GM23248 (cell line): ENCODE measurements at regions not wholly inside any gene's neighbourhood (a gene's known extent, or its start where the extent isn't known, plus 50 kb on each side); places are given as distances from the start of the nearest gene placed in this dataset.

Experiments used
- DNase-seq: peaks from one replicate; pipeline ENCODE4 v3.0.0-alpha.2; 2015
- H2AFZ ChIP-seq: fragments of 200-600 bp; sonication (generic); 2 replicates; pipeline ENCODE4 v1.6.1; 2016; ENCODE audit warnings: antibody characterized with exemption
- H3F3A ChIP-seq: fragments of 200-600 bp; sonication (generic); 2 replicates; pipeline ENCODE4 v1.6.1; 2016; ENCODE audit warnings: mild to moderate bottlenecking, antibody characterized with exemption, mixed run types; ENCODE audit not compliant: insufficient read depth
- H3K27ac ChIP-seq: fragments of 200-600 bp; sonication (generic); 2 replicates; pipeline ENCODE4 v1.5.1; 2016; ENCODE audit warnings: mild to moderate bottlenecking
- H3K27me3 ChIP-seq: fragments of 200-600 bp; sonication (generic); replicated peaks from 2 replicates; pipeline ENCODE4 v1.6.1; 2016; ENCODE audit warnings: mild to moderate bottlenecking; ENCODE audit not compliant: insufficient read depth
- H3K36me3 ChIP-seq: fragments of 200-600 bp; sonication (generic); 2 replicates; pipeline ENCODE4 v1.6.1; 2016; ENCODE audit warnings: low read depth, mild to moderate bottlenecking
- H3K4me1 ChIP-seq: fragments of 200-600 bp; sonication (generic); 2 replicates; pipeline ENCODE4 v1.6.1; 2016; ENCODE audit warnings: mild to moderate bottlenecking; ENCODE audit not compliant: insufficient read depth
- H3K4me2 ChIP-seq: fragments of 200-600 bp; sonication (generic); one replicate; pipeline ENCODE4 v1.6.1; 2016; ENCODE audit warnings: mild to moderate bottlenecking; ENCODE audit not compliant: unreplicated experiment
- H3K4me3 ChIP-seq: fragments of 200-600 bp; sonication (generic); 2 replicates; pipeline ENCODE4 v1.5.1; 2016; ENCODE audit warnings: mild to moderate bottlenecking
- H3K79me2 ChIP-seq: fragments of 200-600 bp; sonication (generic); 2 replicates; pipeline ENCODE4 v1.6.1; 2016; ENCODE audit warnings: mild to moderate bottlenecking; ENCODE audit not compliant: insufficient read depth
- H3K9ac ChIP-seq: fragments of 200-600 bp; sonication (generic); 2 replicates; pipeline ENCODE4 v1.6.1; 2016; ENCODE audit warnings: mild to moderate bottlenecking
- H3K9me2 ChIP-seq: fragments of 200-600 bp; sonication (generic); 2 replicates; pipeline ENCODE4 v1.6.1; 2016; ENCODE audit warnings: mixed run types, mild to moderate bottlenecking, moderate library complexity; ENCODE audit not compliant: insufficient read depth
- H3K9me3 ChIP-seq: fragments of 200-600 bp; sonication (generic); one replicate; pipeline ENCODE4 v1.6.1; 2017; ENCODE audit warnings: low read depth
- H4K20me1 ChIP-seq: fragments of 200-600 bp; sonication (generic); 2 replicates; pipeline ENCODE4 v1.6.0; 2016; ENCODE audit not compliant: insufficient read depth
- EZH2 ChIP-seq: fragments of 200-600 bp; sonication (generic); IDR thresholded peaks from 2 replicates; pipeline ENCODE4 v1.6.1; 2018; ENCODE audit warnings: antibody characterized with exemption, mild to moderate bottlenecking; ENCODE audit not compliant: insufficient read depth, poor library complexity, severe bottlenecking
- EZH2phosphoT487 ChIP-seq: fragments of 200-600 bp; sonication (generic); IDR thresholded peaks from 2 replicates; pipeline ENCODE4 v1.6.1; 2018; ENCODE audit warnings: antibody characterized with exemption, moderate library complexity, mild to moderate bottlenecking, low read depth; ENCODE audit not compliant: insufficient read depth
- WGBS, 2 experiments: methylation state at CpG; one replicate each; pipeline ENCODE4 v1.1.6; 2015 to 2017; ENCODE audit warnings: low lambda C conversion rate in 2 of 2, low coverage in 1 of 2; ENCODE audit errors: missing lambda C conversion rate in 2 of 2; 5-methylcytosine and 5-hydroxymethylcytosine counted together
- in situ Hi-C: fragments of 300-500 bp; cut with MboI; formaldehyde crosslinking; loops from 2 replicates; pipeline ENCODE4 v1.15.0; 2020

DNA sequence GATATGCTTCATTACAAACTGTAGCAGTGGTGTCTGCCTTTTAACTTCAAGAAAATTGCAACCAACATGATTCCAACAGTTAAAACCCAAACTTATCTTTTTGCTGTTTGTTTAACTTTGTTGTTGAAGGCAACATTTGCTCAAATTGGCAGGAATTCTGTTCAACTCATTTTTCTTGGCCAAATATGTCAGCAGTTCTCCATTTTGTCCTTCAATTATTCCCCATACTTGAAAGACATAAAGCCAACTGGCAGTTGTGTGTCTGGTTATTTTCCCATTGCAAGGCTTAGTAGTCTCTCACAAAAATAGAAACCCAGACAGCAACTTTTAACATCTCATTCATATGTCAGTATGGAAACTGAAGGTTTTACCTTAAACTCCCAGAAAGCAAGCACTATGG is 146.3 kb downstream of the LRIG3 start:
- no peak overlapping the region for H3K27ac ChIP-seq
- H3F3A ChIP-seq = no peaks in the 10 kb centered on the region
- no peaks in the 10 kb centered on the region for H3K4me1 ChIP-seq
- H3K27me3 ChIP-seq = no peaks in the 10 kb centered on the region
- H3K36me3 ChIP-seq = no peaks in the 10 kb centered on the region
- H4K20me1 ChIP-seq = no peaks in the 10 kb centered on the region
- H3K79me2 ChIP-seq = no peaks in the 10 kb centered on the region
- DNase-seq = no peak
- no peaks in the 10 kb centered on the region for H3K9me2 ChIP-seq
- H3K9me3 ChIP-seq = no peaks in the 10 kb centered on the region
- no peak overlapping the region for H3K4me3 ChIP-seq
- TF ChIP-seq EZH2phosphoT487 (no peak), EZH2 (no peak)
- no peak overlapping the region for H3K4me2 ChIP-seq
- H3K9ac ChIP-seq = no peak overlapping the region
- in situ Hi-C loops = no loop called here
- no peak overlapping the region for H2AFZ ChIP-seq

DNA sequence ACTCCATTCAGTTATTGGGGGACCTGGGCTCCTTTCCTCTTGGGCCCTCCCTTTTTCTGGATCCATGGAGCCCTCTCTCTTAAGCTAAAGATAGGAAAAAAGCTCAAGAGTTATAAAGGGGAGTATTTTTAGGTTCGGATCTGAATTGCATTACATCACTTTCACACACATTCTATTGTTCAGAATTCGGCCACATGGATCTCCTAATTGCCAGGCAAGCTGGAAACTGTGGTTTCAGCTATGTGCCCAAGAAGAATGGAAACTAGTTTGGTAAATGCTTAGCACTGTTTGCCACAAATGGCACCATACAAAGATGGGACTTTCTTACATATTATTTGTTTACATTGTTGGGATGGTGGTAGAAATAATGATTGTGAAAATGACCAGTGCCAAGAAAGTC is 145.6 kb downstream of the LRIG3 start:
- no peak for TF ChIP-seq EZH2
- no peak for TF ChIP-seq EZH2phosphoT487
- Histone ChIP-seq H4K20me1 (no peaks in the 10 kb centered on the region), H3K27ac (no peak overlapping the region), H3K4me3 (no peak overlapping the region), H2AFZ (no peak overlapping the region), H3K79me2 (no peaks in the 10 kb centered on the region), H3F3A (no peaks in the 10 kb centered on the region), H3K9me3 (no peaks in the 10 kb centered on the region), H3K9ac (no peak overlapping the region), H3K9me2 (no peaks in the 10 kb centered on the region), H3K4me1 (no peaks in the 10 kb centered on the region), H3K27me3 (no peaks in the 10 kb centered on the region), H3K4me2 (no peak overlapping the region), H3K36me3 (no peaks in the 10 kb centered on the region)
- in situ Hi-C loops = no loop called here
- no peak for DNase-seq
- WGBS, 2 experiments = 26 to 40% methylated on average over 2 of the region's 2 CpGs

DNA sequence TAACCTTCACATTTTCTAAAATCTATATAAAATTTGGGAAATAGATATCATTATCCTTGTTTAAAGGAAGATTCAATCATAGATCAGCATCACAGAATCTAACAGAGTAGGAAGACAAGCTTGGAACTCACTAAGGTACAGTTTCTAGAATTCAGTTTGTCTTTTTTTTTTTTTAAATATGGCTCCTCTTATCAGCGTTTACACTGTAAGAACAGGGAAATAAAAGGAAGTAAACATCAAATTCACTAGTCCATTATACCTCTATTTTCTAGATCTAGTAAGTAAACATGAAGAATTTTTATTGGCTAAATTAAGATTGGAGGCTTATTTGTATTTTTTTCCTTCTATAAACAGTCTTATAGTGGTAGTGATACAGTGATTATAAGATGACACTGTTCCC is 144.9 kb downstream of the LRIG3 start:
- Histone ChIP-seq H3K9me2 (no peaks in the 10 kb centered on the region), H2AFZ (no peak overlapping the region), H3F3A (no peaks in the 10 kb centered on the region), H3K79me2 (no peaks in the 10 kb centered on the region), H4K20me1 (no peaks in the 10 kb centered on the region), H3K36me3 (no peaks in the 10 kb centered on the region), H3K4me1 (no peaks in the 10 kb centered on the region), H3K27ac (no peak overlapping the region), H3K4me2 (no peak overlapping the region), H3K27me3 (no peaks in the 10 kb centered on the region), H3K4me3 (no peak overlapping the region), H3K9ac (no peak overlapping the region), H3K9me3 (no peaks in the 10 kb centered on the region)
- no peak for DNase-seq
- TF ChIP-seq EZH2 (no peak), EZH2phosphoT487 (no peak)
- in situ Hi-C loops = no loop called here
- 70 to 80% methylated on average over 1 of the region's 1 CpG for WGBS, 2 experiments

DNA sequence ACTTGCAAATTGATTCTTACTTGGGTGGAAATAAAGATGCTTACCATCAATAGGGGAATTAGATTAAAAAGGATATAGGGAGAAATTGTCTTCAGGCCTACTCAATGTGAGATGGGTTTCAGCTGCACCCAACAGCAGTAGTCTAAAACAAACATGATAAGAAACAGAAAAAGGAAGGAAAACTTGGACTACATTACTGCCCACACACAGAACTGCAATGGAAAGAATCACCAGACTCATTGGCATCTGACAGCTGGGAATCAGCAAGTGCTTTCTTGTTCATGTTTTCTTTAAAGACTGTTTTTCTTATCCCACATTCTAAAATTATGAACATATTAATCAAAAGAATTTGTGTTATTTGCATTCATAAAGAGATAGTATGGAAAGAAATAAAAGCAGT is 144.2 kb downstream of the LRIG3 start:
- Histone ChIP-seq H3K27ac (no peak overlapping the region), H3K27me3 (no peaks in the 10 kb centered on the region), H3K79me2 (no peaks in the 10 kb centered on the region), H3K9me3 (no peaks in the 10 kb centered on the region), H3K4me2 (no peak overlapping the region), H3K9me2 (no peaks in the 10 kb centered on the region), H3K4me1 (no peaks in the 10 kb centered on the region), H4K20me1 (no peaks in the 10 kb centered on the region), H3F3A (no peaks in the 10 kb centered on the region), H3K9ac (no peak overlapping the region), H2AFZ (no peak overlapping the region), H3K4me3 (no peak overlapping the region), H3K36me3 (no peaks in the 10 kb centered on the region)
- TF ChIP-seq EZH2 (no peak), EZH2phosphoT487 (no peak)
- in situ Hi-C loops = no loop called here
- DNase-seq = no peak

DNA sequence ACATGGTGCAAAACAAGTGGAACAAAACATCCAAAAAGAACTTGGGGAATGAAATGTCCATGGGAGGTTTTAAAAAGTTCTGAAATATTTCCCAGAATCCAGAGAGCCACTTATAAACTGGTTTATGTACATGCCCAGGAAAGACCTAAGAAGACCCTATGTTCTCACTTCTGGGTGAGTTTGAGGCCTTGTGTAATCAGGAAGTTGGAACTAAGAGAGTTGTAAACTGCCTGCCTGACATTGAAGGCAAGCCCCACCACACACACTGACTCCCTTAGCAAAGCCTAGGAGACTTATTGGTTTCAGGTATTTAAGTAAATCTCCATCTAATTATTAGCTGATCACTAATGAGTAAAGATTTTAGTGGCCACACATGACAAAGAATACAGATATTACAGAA is 142.5 kb downstream of the LRIG3 start:
- no peaks in the 10 kb centered on the region for H3K79me2 ChIP-seq
- no peak overlapping the region for H3K4me3 ChIP-seq
- no peaks in the 10 kb centered on the region for H3F3A ChIP-seq
- TF ChIP-seq EZH2phosphoT487 (no peak), EZH2 (no peak)
- H4K20me1 ChIP-seq = no peaks in the 10 kb centered on the region
- H3K27ac ChIP-seq = no peak overlapping the region
- no peaks in the 10 kb centered on the region for H3K9me3 ChIP-seq
- no peaks in the 10 kb centered on the region for H3K36me3 ChIP-seq
- H3K9ac ChIP-seq = no peak overlapping the region
- no peak overlapping the region for H3K4me2 ChIP-seq
- no peak overlapping the region for H2AFZ ChIP-seq
- no peaks in the 10 kb centered on the region for H3K9me2 ChIP-seq
- in situ Hi-C loops = no loop called here
- H3K4me1 ChIP-seq = no peaks in the 10 kb centered on the region
- DNase-seq = no peak
- no peaks in the 10 kb centered on the region for H3K27me3 ChIP-seq
